ENCODE measurements at regions not wholly inside any gene's neighbourhood (a gene's known extent, or its start where the extent isn't known, plus 50 kb on each side); places are given as distances from the start of the nearest gene placed in this dataset.

DNA sequence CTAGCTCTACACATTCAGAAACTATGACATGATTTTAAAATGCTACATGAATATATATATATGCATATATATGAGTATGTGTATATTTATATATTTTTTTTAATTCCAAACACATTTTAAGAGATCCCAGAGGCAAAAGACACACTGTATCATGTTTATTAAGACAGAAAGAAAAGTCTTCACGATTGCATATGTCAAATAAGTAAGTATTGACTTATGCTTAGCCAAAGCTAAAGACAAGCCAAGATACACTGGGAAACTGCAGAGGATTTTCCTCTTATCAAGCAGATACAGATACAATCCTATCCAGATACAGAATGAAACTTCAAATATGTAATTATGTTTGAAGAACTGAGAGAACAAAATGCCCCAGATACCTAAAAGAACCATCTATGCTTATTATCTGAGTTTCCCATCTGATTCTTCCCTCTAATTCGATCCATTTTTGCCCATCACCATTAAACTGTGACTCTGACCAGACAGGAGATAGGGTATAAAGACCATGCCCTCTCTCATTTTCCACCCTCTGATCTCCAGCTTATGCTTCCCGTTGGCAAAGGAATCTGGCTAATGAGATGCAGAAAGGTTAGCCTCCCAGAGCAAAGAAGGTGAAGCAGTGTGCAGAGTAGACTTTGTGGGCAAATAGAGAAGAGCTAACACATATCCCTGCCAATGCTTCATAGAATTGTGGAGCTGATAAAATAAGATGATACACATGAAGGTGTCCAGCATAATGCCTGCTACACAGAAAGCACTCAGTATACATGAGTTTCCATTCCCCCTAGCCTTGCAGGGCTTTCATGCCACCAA lies 131.0 kb upstream of the TARS1 start:
- TF ChIP-seq, protein P1, sequence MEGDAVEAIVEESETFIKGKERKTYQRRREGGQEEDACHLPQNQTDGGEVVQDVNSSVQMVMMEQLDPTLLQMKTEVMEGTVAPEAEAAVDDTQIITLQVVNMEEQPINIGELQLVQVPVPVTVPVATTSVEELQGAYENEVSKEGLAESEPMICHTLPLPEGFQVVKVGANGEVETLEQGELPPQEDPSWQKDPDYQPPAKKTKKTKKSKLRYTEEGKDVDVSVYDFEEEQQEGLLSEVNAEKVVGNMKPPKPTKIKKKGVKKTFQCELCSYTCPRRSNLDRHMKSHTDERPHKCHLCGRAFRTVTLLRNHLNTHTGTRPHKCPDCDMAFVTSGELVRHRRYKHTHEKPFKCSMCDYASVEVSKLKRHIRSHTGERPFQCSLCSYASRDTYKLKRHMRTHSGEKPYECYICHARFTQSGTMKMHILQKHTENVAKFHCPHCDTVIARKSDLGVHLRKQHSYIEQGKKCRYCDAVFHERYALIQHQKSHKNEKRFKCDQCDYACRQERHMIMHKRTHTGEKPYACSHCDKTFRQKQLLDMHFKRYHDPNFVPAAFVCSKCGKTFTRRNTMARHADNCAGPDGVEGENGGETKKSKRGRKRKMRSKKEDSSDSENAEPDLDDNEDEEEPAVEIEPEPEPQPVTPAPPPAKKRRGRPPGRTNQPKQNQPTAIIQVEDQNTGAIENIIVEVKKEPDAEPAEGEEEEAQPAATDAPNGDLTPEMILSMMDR (IDR thresholded peaks at IDR 0.05): no peak
- TF ChIP-seq POLR2A (IDR thresholded peaks at IDR 0.05): no peak

All from uterus (tissue), 2 donors.